Esophagus squamous epithelium (tissue), 5 donors: ENCODE measurements at regions not wholly inside any gene's neighbourhood (a gene's known extent, or its start where the extent isn't known, plus 50 kb on each side); places are given as distances from the start of the nearest gene placed in this dataset.

ENCODE experiments used
- DNase-seq: peaks from one replicate; lab custom pipeline; 2025; lab: John Stamatoyannopoulos, UW
- H3K27ac ChIP-seq, 4 donors: fragments of 200-600 bp; sonication (generic); one replicate each; pipeline ENCODE4 v1.5.1; 2016 to 2019; ENCODE audit warnings: mild to moderate bottlenecking in 1 of 4
- H3K27me3 ChIP-seq, 4 donors: fragments of 200-600 bp; sonication (generic); 1 replicate in 3 of 4; 2 replicates in 1 of 4; pipeline versions ENCODE4 v1.5.1 to v1.6.0; 2017 to 2021; ENCODE audit warnings: antibody characterized with exemption in 1 of 4
- H3K36me3 ChIP-seq, 3 donors: fragments of 200-600 bp; sonication (generic); one replicate each; pipeline ENCODE4 v1.5.1; 2016 to 2019
- H3K4me1 ChIP-seq, 3 donors: fragments of 200-600 bp; sonication (generic); one replicate each; pipeline ENCODE4 v1.5.1; 2017 to 2019
- H3K4me3 ChIP-seq, 4 donors: fragments of 200-600 bp; sonication (generic); 1 replicate in 3 of 4; 2 replicates in 1 of 4; pipeline ENCODE4 v1.5.1; 2016 to 2019; ENCODE audit warnings: mild to moderate bottlenecking in 2 of 4, moderate library complexity in 1 of 4
- H3K9me3 ChIP-seq, 3 donors: fragments of 200-600 bp; sonication (generic); one replicate each; pipeline ENCODE4 v1.5.1; 2016 to 2019
- POLR2A ChIP-seq, 4 donors: fragments of 450-650 bp; IDR thresholded peaks; one replicate each; pipeline ENCODE4 v1.6.1; 2017; ENCODE audit warnings: antibody characterized with exemption in 4 of 4, mild to moderate bottlenecking in 4 of 4, moderate library complexity in 3 of 4
- WGBS, 2 donors: methylation state at CpG; one replicate each; pipeline ENCODE4 v1.1.5; 2018; 5-methylcytosine and 5-hydroxymethylcytosine counted together
- intact Hi-C: fragments of 100-400 bp; cut with DNase I; formaldehyde crosslinking; loops from one replicate; pipeline ENCODE4 v1.15.0; 2022
- TF ChIP-seq, protein P1 (sequence below), 6 experiments: fragments of 450-650 bp in 4 of 6; fragments of 200-600 bp in 2 of 6; sonication (generic) in 2 of 6; IDR thresholded peaks; one replicate each; pipeline ENCODE4 v1.5.1; 2016 to 2019; ENCODE audit warnings: antibody characterized with exemption in 6 of 6, mild to moderate bottlenecking in 4 of 6, moderate library complexity in 4 of 6
- donor health status: DM: yes; HTN: yes; CAD: no.

DNA sequence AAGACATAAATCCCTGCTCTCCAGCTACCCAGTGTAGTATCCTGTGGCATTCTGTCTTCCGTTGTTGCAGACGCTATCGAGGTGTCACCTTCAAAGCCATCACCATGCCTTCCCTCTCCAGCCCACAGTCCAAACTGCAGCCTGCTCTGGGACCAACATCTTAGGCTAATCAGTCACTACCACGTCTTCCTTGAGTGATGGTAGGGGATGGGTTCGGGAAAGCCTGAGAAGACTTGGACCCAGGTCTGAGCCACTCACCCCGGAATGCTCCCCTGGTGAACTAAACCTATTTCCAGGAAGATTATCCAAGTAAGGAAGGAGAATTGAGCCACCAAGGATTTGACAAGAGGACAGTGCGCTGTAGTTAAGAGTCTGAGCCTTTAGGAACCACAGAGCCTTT, 52.9 kb upstream of the IRX1 start:
- H3K27ac ChIP-seq, result no peak overlapping the region
- H3K4me1 ChIP-seq, result no peaks in the 10 kb centered on the region
- intact Hi-C loops, result no loop called here
- TF ChIP-seq, protein P1, sequence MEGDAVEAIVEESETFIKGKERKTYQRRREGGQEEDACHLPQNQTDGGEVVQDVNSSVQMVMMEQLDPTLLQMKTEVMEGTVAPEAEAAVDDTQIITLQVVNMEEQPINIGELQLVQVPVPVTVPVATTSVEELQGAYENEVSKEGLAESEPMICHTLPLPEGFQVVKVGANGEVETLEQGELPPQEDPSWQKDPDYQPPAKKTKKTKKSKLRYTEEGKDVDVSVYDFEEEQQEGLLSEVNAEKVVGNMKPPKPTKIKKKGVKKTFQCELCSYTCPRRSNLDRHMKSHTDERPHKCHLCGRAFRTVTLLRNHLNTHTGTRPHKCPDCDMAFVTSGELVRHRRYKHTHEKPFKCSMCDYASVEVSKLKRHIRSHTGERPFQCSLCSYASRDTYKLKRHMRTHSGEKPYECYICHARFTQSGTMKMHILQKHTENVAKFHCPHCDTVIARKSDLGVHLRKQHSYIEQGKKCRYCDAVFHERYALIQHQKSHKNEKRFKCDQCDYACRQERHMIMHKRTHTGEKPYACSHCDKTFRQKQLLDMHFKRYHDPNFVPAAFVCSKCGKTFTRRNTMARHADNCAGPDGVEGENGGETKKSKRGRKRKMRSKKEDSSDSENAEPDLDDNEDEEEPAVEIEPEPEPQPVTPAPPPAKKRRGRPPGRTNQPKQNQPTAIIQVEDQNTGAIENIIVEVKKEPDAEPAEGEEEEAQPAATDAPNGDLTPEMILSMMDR (IDR thresholded peaks at IDR 0.05), result no peak
- no peak for TF ChIP-seq POLR2A (IDR thresholded peaks at IDR 0.05)
- no peaks in the 10 kb centered on the region for H3K36me3 ChIP-seq
- no peak overlapping the region for H3K4me3 ChIP-seq
- H3K27me3 ChIP-seq, result no peaks in the 10 kb centered on the region
- no peak for DNase-seq
- no peaks in the 10 kb centered on the region for H3K9me3 ChIP-seq
- WGBS, 2 donors, result 76 to 77% methylated on average over 4 to 6 of the region's 7 CpGs

DNA sequence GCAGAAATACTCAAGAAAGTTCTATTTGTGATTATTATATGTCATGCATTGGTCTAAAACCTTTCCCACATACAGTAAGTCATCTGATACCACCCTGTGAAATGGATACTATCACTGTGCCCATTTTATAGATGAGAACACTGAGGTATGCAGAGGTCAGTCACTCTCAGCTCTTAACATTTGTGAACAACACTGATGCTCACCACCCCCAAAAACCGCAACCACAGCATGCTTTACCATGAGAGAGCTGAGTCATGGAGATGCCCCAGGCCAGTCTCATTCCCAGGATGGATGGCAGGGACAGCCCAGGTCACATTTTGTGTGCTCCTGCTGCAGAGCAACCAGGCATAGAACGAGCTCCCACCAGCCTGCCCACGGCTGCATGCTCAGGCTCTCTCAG, 53.5 kb upstream of the IRX1 start:
- Histone ChIP-seq H3K4me3 (no peak overlapping the region), H3K9me3 (no peaks in the 10 kb centered on the region), H3K4me1 (no peaks in the 10 kb centered on the region), H3K27me3 (no peaks in the 10 kb centered on the region), H3K27ac (no peak overlapping the region), H3K36me3 (no peaks in the 10 kb centered on the region)
- no peak for TF ChIP-seq POLR2A (IDR thresholded peaks at IDR 0.05)
- TF ChIP-seq, protein P1 (IDR thresholded peaks at IDR 0.05), result no peak
- WGBS, 2 donors, result 52 to 61% methylated on average over 2 to 3 of the region's 3 CpGs
- no peak for DNase-seq
- intact Hi-C loops, result no loop called here

DNA sequence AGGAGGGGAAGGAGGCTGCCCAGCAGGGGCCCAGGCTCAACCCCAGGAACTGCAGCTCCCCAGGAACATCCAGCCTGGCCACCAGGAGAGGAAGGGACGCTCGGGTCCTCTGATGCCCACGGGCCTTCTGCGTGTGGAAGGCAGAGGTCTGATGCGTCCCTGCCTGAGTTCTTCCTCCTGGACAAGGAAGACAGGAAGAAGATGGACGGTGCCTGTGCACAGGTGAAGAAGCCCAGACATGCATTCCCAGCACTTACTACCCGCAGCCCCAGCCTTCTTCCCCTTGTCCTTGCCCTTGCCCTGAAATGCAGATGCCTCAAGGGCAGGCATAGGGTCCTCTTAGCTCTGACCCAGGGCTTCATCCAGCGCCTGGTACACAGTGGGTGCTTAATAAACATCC, 56.7 kb upstream of the IRX1 start:
- Histone ChIP-seq H3K9me3 (no peaks in the 10 kb centered on the region), H3K36me3 (no peaks in the 10 kb centered on the region), H3K27me3 (no peaks in the 10 kb centered on the region), H3K27ac (no peak overlapping the region), H3K4me3 (no peak overlapping the region), H3K4me1 (no peaks in the 10 kb centered on the region)
- WGBS, 2 donors, result 75 to 89% methylated on average over 1 to 3 of the region's 8 CpGs
- no peak for DNase-seq
- intact Hi-C loops, result no loop called here
- TF ChIP-seq POLR2A (IDR thresholded peaks at IDR 0.05), result no peak
- TF ChIP-seq, protein P1 (IDR thresholded peaks at IDR 0.05), result no peak

DNA sequence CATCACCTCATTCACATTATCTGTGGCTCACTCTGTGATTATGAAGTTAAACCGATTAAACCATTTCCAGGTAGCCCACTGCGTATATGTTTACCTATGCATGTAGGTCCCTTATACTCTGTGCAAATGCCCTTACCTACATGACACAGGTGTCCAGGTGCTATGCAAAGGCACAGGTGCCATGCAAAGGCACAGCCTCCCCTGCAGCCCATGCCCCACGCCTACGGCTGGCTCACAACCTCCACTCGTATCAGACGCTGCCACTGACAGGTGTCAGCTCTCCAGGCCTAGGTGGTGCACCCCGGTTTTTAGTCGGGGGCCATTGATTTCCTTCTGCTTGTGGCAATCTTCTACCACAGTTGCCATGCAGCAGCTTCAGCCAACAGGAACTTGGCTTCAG, 57.7 kb upstream of the IRX1 start:
- Histone ChIP-seq H3K27me3 (no peaks in the 10 kb centered on the region), H3K4me1 (no peaks in the 10 kb centered on the region), H3K27ac (no peak overlapping the region), H3K36me3 (no peaks in the 10 kb centered on the region), H3K4me3 (no peak overlapping the region), H3K9me3 (no peaks in the 10 kb centered on the region)
- no peak for DNase-seq
- TF ChIP-seq, protein P1 (IDR thresholded peaks at IDR 0.05), result no peak
- no peak for TF ChIP-seq POLR2A (IDR thresholded peaks at IDR 0.05)
- WGBS, 2 donors, result 89 to 92% methylated on average over 2 to 8 of the region's 8 CpGs
- intact Hi-C loops, result no loop called here

DNA sequence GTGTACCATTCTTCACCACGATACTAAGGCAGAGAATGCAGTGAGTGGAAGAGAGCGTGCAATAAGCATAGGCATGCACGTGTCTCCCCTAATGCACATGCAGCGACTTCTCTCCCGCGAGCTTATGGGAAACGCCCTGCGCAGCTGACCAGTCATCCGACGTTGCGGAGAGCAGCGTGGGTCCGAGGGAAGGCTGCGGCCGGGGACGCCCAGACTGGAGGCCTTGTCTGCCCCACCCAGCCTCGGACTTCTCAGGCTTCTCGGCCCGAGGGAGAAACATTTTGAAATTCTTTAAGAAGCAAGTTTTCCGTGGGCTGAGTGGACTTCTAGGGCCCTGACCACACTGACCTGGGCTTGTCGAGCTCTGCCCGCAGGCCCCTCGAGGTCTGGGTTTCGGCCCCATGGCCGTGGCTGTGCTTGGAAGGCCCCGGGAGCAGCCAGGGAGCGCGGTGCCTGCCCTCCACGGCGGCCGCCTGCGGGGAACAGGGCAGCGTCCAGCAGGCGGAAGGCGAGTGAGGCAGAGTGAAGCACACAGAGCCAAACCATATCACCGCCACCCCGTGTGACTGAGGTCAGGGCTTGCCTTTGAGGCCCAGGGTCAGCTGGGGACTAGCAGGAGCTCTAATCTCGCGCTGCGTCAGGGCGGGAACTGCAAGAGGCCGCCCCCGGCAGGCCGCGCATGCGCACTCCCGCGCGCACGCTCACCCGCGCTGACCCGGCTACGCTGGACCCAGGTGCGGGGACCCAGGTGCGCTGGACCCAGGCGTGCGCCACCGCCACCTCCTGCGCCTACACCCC, 60.0 kb upstream of the IRX1 start:
- Histone ChIP-seq H3K4me3 (no peak overlapping the region), H3K27me3 (no peaks in the 10 kb centered on the region), H3K9me3 (no peaks in the 10 kb centered on the region), H3K27ac (no peak overlapping the region), H3K4me1 (no peaks in the 10 kb centered on the region), H3K36me3 (no peaks in the 10 kb centered on the region)
- 91 to 95% methylated on average over 20 to 30 of the region's 60 CpGs for WGBS, 2 donors
- TF ChIP-seq, protein P1 (IDR thresholded peaks at IDR 0.05), result no peak
- no peak for TF ChIP-seq POLR2A (IDR thresholded peaks at IDR 0.05)
- no peak for DNase-seq
- intact Hi-C loops, result no loop called here
